OCI-LY1 (cell line): ENCODE measurements at regions not wholly inside any gene's neighbourhood (a gene's known extent, or its start where the extent isn't known, plus 50 kb on each side); places are given as distances from the start of the nearest gene placed in this dataset.

ENCODE experiments used
- EZH2 ChIP-seq: fragments of 200-600 bp; sonication (generic), shearing (Covaris generic); IDR thresholded peaks from 2 replicates; pipeline ENCODE4 v1.8.0; 2017; ENCODE audit warnings: borderline replicate concordance, mixed run types, mild to moderate bottlenecking, antibody characterized with exemption, low read length, moderate library complexity, mixed read lengths
- TF ChIP-seq, protein P1 (sequence below): fragments of 200-600 bp; sonication (generic), shearing (Covaris generic); IDR thresholded peaks from 2 replicates; pipeline ENCODE4 v1.5.1; 2017; ENCODE audit warnings: mild to moderate bottlenecking, antibody characterized with exemption, low read length, moderate library complexity, mixed read lengths

DNA sequence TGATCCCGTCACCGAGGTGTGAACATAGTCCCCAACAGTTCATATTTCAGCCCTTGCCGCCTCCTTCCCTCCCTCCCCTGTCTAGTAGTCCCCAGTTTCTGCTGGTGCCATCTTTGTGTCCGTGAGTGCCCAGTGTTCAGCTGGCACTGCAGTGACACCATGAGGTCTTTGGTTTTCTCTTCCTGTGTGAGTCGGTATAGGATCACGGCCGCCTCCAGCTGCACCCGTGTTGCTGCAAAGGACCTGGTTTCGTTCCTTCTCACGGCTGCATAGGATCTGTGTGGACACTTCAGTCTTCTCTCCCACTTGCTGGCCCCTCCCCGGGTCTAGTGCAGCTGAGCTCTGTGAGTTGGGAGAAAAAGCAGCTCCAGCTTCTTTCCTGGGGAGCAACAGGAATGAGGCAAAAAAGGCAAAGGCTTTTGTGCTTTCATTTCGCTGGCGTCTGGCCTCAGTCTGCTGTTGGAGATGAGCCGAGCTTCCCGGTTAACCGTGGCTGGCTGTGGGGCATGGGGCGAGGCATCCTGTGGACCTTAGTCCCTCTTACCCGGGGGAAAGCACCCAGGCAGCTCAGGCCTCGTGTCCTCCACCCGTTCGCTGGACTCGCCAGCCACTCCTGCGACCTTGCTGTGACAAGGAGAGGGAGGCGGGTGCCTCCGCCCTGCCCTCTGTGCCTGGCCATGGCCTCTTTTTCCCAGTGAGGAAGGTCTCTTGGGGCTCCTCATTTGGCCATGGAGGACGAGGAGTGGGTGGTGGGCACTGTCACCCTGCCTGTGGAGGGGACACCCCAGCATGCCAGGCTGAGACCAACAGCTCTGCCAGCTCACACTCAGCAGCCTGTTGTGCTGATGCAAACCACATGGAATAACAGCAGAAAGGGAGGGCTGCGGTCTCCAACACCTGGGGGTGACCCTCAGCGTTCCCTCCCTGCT lies 196.5 kb downstream of the TEX29 start:
- TF ChIP-seq, protein P1, sequence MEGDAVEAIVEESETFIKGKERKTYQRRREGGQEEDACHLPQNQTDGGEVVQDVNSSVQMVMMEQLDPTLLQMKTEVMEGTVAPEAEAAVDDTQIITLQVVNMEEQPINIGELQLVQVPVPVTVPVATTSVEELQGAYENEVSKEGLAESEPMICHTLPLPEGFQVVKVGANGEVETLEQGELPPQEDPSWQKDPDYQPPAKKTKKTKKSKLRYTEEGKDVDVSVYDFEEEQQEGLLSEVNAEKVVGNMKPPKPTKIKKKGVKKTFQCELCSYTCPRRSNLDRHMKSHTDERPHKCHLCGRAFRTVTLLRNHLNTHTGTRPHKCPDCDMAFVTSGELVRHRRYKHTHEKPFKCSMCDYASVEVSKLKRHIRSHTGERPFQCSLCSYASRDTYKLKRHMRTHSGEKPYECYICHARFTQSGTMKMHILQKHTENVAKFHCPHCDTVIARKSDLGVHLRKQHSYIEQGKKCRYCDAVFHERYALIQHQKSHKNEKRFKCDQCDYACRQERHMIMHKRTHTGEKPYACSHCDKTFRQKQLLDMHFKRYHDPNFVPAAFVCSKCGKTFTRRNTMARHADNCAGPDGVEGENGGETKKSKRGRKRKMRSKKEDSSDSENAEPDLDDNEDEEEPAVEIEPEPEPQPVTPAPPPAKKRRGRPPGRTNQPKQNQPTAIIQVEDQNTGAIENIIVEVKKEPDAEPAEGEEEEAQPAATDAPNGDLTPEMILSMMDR: no peak
- no peak for TF ChIP-seq EZH2
